PC-3 (cell line): ENCODE measurements at regions not wholly inside any gene's neighbourhood (a gene's known extent, or its start where the extent isn't known, plus 50 kb on each side); places are given as distances from the start of the nearest gene placed in this dataset.

Experiments
- CTCF ChIP-seq: fragments of 300-600 bp; sonication (generic); conservative IDR thresholded peaks from 2 replicates; pipeline ENCODE4 v1.5.1; 2017; ENCODE audit warnings: antibody characterized with exemption, low read depth, mild to moderate bottlenecking, low read length
- EZH2 ChIP-seq: fragments of 300-600 bp; sonication (generic); IDR thresholded peaks from one replicate; pipeline ENCODE4 v1.6.1; 2017; ENCODE audit warnings: antibody characterized with exemption, mild to moderate bottlenecking, low read length; ENCODE audit not compliant: unreplicated experiment
- EZH2phosphoT487 ChIP-seq: fragments of 300-600 bp; sonication (generic); IDR thresholded peaks from 2 replicates; pipeline ENCODE4 v1.6.1; 2018; ENCODE audit warnings: mild to moderate bottlenecking, antibody characterized with exemption, low read length, borderline replicate concordance

- TF ChIP-seq EZH2 = no peak
- no peak for TF ChIP-seq CTCF
- TF ChIP-seq EZH2phosphoT487 = no peak
Observed at GRCh38 chr4:156487107-156487506, 484.5 kb downstream of the PDGFC start.
